Right lobe of liver (tissue), 6 donors: ENCODE measurements at regions not wholly inside any gene's neighbourhood (a gene's known extent, or its start where the extent isn't known, plus 50 kb on each side); places are given as distances from the start of the nearest gene placed in this dataset.

Source experiments
- ATAC-seq, 4 donors: fragments of 200-7000 bp; cut with Tn5 transposase; one replicate each; pipeline ENCODE4 v1.9.1; 2020; ENCODE audit warnings: mild to moderate bottlenecking in 4 of 4, moderate library complexity in 4 of 4
- DNase-seq, 3 donors: peaks; one replicate each; pipeline ENCODE4 v3.0.0-alpha.2; 2020
- H3K27ac ChIP-seq, 3 donors: fragments of 200-600 bp; one replicate each; pipeline ENCODE4 v1.8.0; 2022
- H3K27me3 ChIP-seq, 2 donors: fragments of 200-600 bp; one replicate each; pipeline ENCODE4 v1.8.0; 2022
- H3K36me3 ChIP-seq, 4 donors: fragments of 200-600 bp; sonication (generic) in 1 of 4; one replicate each; pipeline versions ENCODE4 v1.5.1 to v1.8.0; 2017 to 2022; ENCODE audit warnings: control low read depth in 1 of 4
- H3K4me1 ChIP-seq, 4 donors: fragments of 200-600 bp; sonication (generic) in 1 of 4; one replicate each; pipeline versions ENCODE4 v1.5.1 to v1.8.0; 2017 to 2022; ENCODE audit warnings: control low read depth in 1 of 4
- H3K4me3 ChIP-seq, 3 donors: fragments of 200-600 bp; one replicate each; pipeline ENCODE4 v1.8.0; 2022
- H3K9me3 ChIP-seq, 4 donors: fragments of 200-600 bp; sonication (generic) in 1 of 4; one replicate each; pipeline versions ENCODE4 v1.5.1 to v1.8.0; 2017 to 2022; ENCODE audit warnings: control low read depth in 1 of 4
- CTCF ChIP-seq, 4 donors: fragments of 200-600 bp in 3 of 4; fragments of 450-650 bp in 1 of 4; IDR thresholded peaks; one replicate each; pipeline versions ENCODE4 v1.5.1 to v1.8.0; 2016 to 2022; ENCODE audit warnings: antibody characterized with exemption in 4 of 4, mild to moderate bottlenecking in 2 of 4
- POLR2A ChIP-seq: fragments of 450-650 bp; IDR thresholded peaks from one replicate; pipeline ENCODE4 v1.6.1; 2017; ENCODE audit warnings: antibody characterized with exemption, mild to moderate bottlenecking
- WGBS: methylation state at CpG from one replicate; pipeline ENCODE4 v1.1.6; 2018; ENCODE audit warnings: low coverage, low lambda C conversion rate; ENCODE audit not compliant: insufficient coverage; ENCODE audit errors: missing lambda C conversion rate; 5-methylcytosine and 5-hydroxymethylcytosine counted together
- intact Hi-C, 2 donors: fragments of 100-400 bp; cut with DNase I; formaldehyde crosslinking; loops; one replicate each; pipeline versions ENCODE4 v1.11.2 to v1.14.1; 2022
- donor health status: DM: no; HTN: yes; CAD: no.
- donor health status: DM: no; HTN: no; CAD: no.
- donor health status: DM: no; HTN: no; CAD: no.
- donor health status: DM: no; HTN: yes; CAD: no.
- donor health status: DM: no; HTN: yes; CAD: no.

GRCh38 chr3:154953538-154953937 is 126.6 kb upstream of the MME start:
- TF ChIP-seq CTCF (IDR thresholded peaks at IDR 0.05) (no peak), POLR2A (no peak)
- no peaks in the 10 kb centered on the region for H3K4me1 ChIP-seq
- 48% methylated on average over 3 of the region's 3 CpGs for WGBS
- no peaks in the 10 kb centered on the region for H3K36me3 ChIP-seq
- H3K9me3 ChIP-seq = no peaks in the 10 kb centered on the region
- H3K27ac ChIP-seq = no peak overlapping the region
- DNase-seq (no peak), ATAC-seq (no peak)
- H3K27me3 ChIP-seq = no peaks in the 10 kb centered on the region
- H3K4me3 ChIP-seq = no peak overlapping the region
- intact Hi-C loops = no loop called here

GRCh38 chr3:154952553-154952952 is 127.6 kb upstream of the MME start:
- no peak for DNase-seq
- H3K27ac ChIP-seq = no peak overlapping the region
- WGBS = 67% methylated on average over 6 of the region's 6 CpGs
- intact Hi-C loops = no loop called here
- no peaks in the 10 kb centered on the region for H3K27me3 ChIP-seq
- no peak for TF ChIP-seq CTCF (IDR thresholded peaks at IDR 0.05)
- TF ChIP-seq POLR2A = no peak
- H3K36me3 ChIP-seq = no peaks in the 10 kb centered on the region
- H3K4me3 ChIP-seq = no peak overlapping the region
- no peak for ATAC-seq
- no peaks in the 10 kb centered on the region for H3K9me3 ChIP-seq
- no peaks in the 10 kb centered on the region for H3K4me1 ChIP-seq

GRCh38 chr3:154943981-154944380 is 136.1 kb upstream of the MME start:
- 85% methylated on average over 2 of the region's 2 CpGs for WGBS
- no peaks in the 10 kb centered on the region for H3K36me3 ChIP-seq
- intact Hi-C loops = no loop called here

GRCh38 chr3:154942827-154943226 is 137.3 kb upstream of the MME start:
- Histone ChIP-seq H3K4me3 (no peak overlapping the region), H3K36me3 (no peaks in the 10 kb centered on the region), H3K27me3 (no peaks in the 10 kb centered on the region), H3K4me1 (no peaks in the 10 kb centered on the region), H3K9me3 (no peaks in the 10 kb centered on the region), H3K27ac (no peak overlapping the region)
- no peak for DNase-seq
- no peak for TF ChIP-seq CTCF (IDR thresholded peaks at IDR 0.05)
- no peak for TF ChIP-seq POLR2A
- no peak for ATAC-seq
- intact Hi-C loops = no loop called here

More at GRCh38 chr3:154943981-154944380, 136.1 kb upstream of the MME start:
- DNase-seq (no peak), ATAC-seq (no peak)
- no peaks in the 10 kb centered on the region for H3K27me3 ChIP-seq
- no peaks in the 10 kb centered on the region for H3K4me1 ChIP-seq
- no peak overlapping the region for H3K27ac ChIP-seq
- no peak overlapping the region for H3K4me3 ChIP-seq
- TF ChIP-seq POLR2A (no peak), CTCF (IDR thresholded peaks at IDR 0.05) (no peak)
- H3K9me3 ChIP-seq = no peaks in the 10 kb centered on the region

GRCh38 chr3:154936196-154936595 is 143.9 kb upstream of the MME start:
- no peak overlapping the region for H3K4me3 ChIP-seq
- no peaks in the 10 kb centered on the region for H3K9me3 ChIP-seq
- no peaks in the 10 kb centered on the region for H3K36me3 ChIP-seq
- no peaks in the 10 kb centered on the region for H3K27me3 ChIP-seq
- H3K4me1 ChIP-seq = no peaks in the 10 kb centered on the region
- TF ChIP-seq CTCF (IDR thresholded peaks at IDR 0.05) (no peak), POLR2A (no peak)
- WGBS = 71% methylated on average over 4 of the region's 4 CpGs
- intact Hi-C loops = no loop called here
- no peak overlapping the region for H3K27ac ChIP-seq
- DNase-seq (no peak), ATAC-seq (no peak)
